Calu3 (cell line): ENCODE measurements at regions not wholly inside any gene's neighbourhood (a gene's known extent, or its start where the extent isn't known, plus 50 kb on each side); places are given as distances from the start of the nearest gene placed in this dataset.

ENCODE experiments used
- BruUV-seq: library from RNA; stranded (reverse); fragments of 400-500 nt; replicated peaks from 2 replicates; lab custom pipeline; 2021; lab: Mats Ljungman, UMichigan
- CTCF ChIA-PET: fragments of 300-600 bp; sonication (Branson Sonifier 250); formaldehyde crosslinking; loops from one replicate; lab custom pipeline; 2022; ENCODE audit warnings: antibody characterized with exemption; lab: Charles Lee
- DNase-seq: peaks from one replicate; pipeline ENCODE4 v3.0.0; 2022
- H3K27ac Mint-ChIP-seq: one replicate; pipeline ENCODE4 v1.8.0; 2022; ENCODE audit warnings: mixed read lengths; ENCODE audit not compliant: unreplicated experiment
- H3K27me3 Mint-ChIP-seq: one replicate; pipeline ENCODE4 v1.8.0; 2022; ENCODE audit warnings: mixed read lengths; ENCODE audit not compliant: unreplicated experiment
- H3K36me3 Mint-ChIP-seq: one replicate; pipeline ENCODE4 v1.8.0; 2022; ENCODE audit warnings: mild to moderate bottlenecking, moderate library complexity, mixed read lengths; ENCODE audit not compliant: insufficient read depth, unreplicated experiment
- H3K4me1 Mint-ChIP-seq: one replicate; pipeline ENCODE4 v1.8.0; 2022; ENCODE audit warnings: mild to moderate bottlenecking, low read depth, mixed read lengths; ENCODE audit not compliant: unreplicated experiment
- H3K4me3 Mint-ChIP-seq: one replicate; pipeline ENCODE4 v1.8.0; 2022; ENCODE audit warnings: mild to moderate bottlenecking, low read depth, moderate library complexity, mixed read lengths; ENCODE audit not compliant: unreplicated experiment
- H3K9me3 Mint-ChIP-seq: one replicate; pipeline ENCODE4 v1.8.0; 2022; ENCODE audit warnings: low read depth, mixed read lengths; ENCODE audit not compliant: unreplicated experiment
- CTCF ChIP-seq: fragments of 200-600 bp; IDR thresholded peaks from one replicate; pipeline ENCODE4 v1.8.0; 2022; ENCODE audit warnings: antibody characterized with exemption; ENCODE audit not compliant: unreplicated experiment
- intact Hi-C: fragments of 100-400 bp; cut with micrococcal nuclease; formaldehyde crosslinking; loops from one replicate; pipeline ENCODE4 v1.10.0; 2022; ENCODE audit not compliant: unreplicated experiment

- DNase-seq = no peak
- TF ChIP-seq CTCF = no peak
- intact Hi-C loops = no loop called here
- Mint-ChIP-seq H3K27ac (no peak overlapping the region), H3K9me3 (no peaks in the 10 kb centered on the region), H3K4me3 (no peak overlapping the region), H3K27me3 (no peaks in the 10 kb centered on the region), H3K36me3 (no peaks in the 10 kb centered on the region), H3K4me1 (no peaks in the 10 kb centered on the region)
- BruUV-seq = no TSS peak
- CTCF ChIA-PET = no interaction called here
Measured at GRCh38 chr20:54879393-54879792, 404.0 kb downstream of the DOK5 start.

- no peak for TF ChIP-seq CTCF
- intact Hi-C loops = no loop called here
- CTCF ChIA-PET = no interaction called here
- H3K4me3 Mint-ChIP-seq = no peak overlapping the region
- no TSS peak for BruUV-seq
- H3K36me3 Mint-ChIP-seq = no peaks in the 10 kb centered on the region
- H3K9me3 Mint-ChIP-seq = peaks cover 3% of the 10 kb centered on the region
- DNase-seq = no peak
- no peaks in the 10 kb centered on the region for H3K27me3 Mint-ChIP-seq
- no peaks in the 10 kb centered on the region for H3K4me1 Mint-ChIP-seq
- H3K27ac Mint-ChIP-seq = no peak overlapping the region
Measured at GRCh38 chr20:54875307-54875706, 399.9 kb downstream of the DOK5 start.

GRCh38 chr20:54874718-54875117, 399.3 kb downstream of the DOK5 start:
- TF ChIP-seq CTCF = no peak
- BruUV-seq = no TSS peak
- no peaks in the 10 kb centered on the region for H3K4me1 Mint-ChIP-seq
- CTCF ChIA-PET = no interaction called here
- DNase-seq = no peak
- no peak overlapping the region for H3K27ac Mint-ChIP-seq
- intact Hi-C loops = no loop called here
- H3K9me3 Mint-ChIP-seq = peaks cover 3% of the 10 kb centered on the region
- H3K36me3 Mint-ChIP-seq = no peaks in the 10 kb centered on the region
- H3K4me3 Mint-ChIP-seq = no peak overlapping the region
- H3K27me3 Mint-ChIP-seq = no peaks in the 10 kb centered on the region

- H3K9me3 Mint-ChIP-seq = peaks cover 3% of the 10 kb centered on the region
- CTCF ChIA-PET = interaction anchor here (0.7 kb wide), 1 partner anchor 11 kb away, joined by 3 read pairs; no protein-coding TSS in a partner anchor
- no peaks in the 10 kb centered on the region for H3K27me3 Mint-ChIP-seq
- H3K4me3 Mint-ChIP-seq = no peak overlapping the region
- no peak for TF ChIP-seq CTCF
- no TSS peak for BruUV-seq
- H3K27ac Mint-ChIP-seq = no peak overlapping the region
- no peaks in the 10 kb centered on the region for H3K36me3 Mint-ChIP-seq
- intact Hi-C loops = no loop called here
- no peak for DNase-seq
- H3K4me1 Mint-ChIP-seq = no peaks in the 10 kb centered on the region
Measured at GRCh38 chr20:54872440-54872839, 397.0 kb downstream of the DOK5 start.
